Stimulated activated CD8-positive, alpha-beta memory T cell treated with anti-CD3 and anti-CD28 coated beads, Interleukin-7, amount 100 ng/mL, for 1 hour (primary cell): ENCODE measurements at regions not wholly inside any gene's neighbourhood (a gene's known extent, or its start where the extent isn't known, plus 50 kb on each side); places are given as distances from the start of the nearest gene placed in this dataset.

ENCODE experiments used
- DNase-seq, 2 donors: peaks; one replicate each; pipeline ENCODE4 v3.0.0-alpha.2; 2020; ENCODE audit warnings: low read depth in 2 of 2

GRCh38 chr6:141313986-141314385 is 818.7 kb upstream of the GJE1 start:
- DNase-seq = no peak

DNA sequence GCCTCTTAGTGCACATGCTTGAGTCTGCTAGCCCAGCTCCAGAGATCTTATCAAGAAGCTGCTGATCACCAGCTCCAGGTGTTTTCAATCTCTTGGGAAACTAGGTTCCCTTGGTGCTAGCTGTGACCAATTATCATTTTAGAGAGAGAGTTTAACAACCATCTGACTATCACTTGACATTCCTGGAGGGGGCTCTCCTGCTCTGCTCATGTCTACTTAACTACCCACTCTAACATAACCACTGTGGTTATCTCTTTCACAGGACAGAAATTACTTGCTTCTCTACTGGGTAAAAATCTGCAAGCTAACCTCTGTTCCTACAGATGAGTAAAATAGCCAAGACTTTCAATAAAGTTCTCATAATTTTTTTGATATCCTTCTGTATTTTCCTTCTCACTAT is 823.4 kb upstream of the GJE1 start:
- no peak for DNase-seq

DNA sequence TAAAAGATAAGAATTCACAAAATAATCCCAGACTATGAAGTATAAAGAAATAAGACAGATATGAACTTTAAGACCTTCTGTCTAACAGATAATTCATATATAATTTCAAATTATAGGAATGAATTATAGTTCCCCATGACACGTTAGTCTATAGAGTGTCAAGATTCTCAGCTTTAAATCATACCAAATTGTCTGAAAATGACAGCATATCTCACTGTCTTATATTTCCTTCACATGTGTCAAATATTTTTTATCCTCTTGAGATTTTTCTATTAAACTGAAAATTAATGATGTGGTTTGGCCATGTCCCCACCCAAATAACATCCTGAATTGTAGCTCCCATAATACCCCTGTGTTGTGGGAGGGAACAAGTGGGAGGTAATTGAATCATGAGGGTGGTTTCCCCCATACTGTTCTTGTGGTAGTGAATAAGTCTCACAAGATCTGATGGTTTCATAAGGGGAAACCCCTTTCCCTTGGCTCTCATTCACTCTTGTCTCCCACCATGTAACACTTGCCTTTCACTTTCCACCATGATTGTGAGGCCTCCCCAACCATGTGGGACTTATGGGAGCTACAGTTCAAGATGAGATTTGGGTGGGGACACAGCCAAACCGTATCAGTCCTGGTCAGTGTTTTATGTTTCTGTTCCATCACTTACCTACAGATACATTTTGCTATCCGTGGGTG is 825.3 kb upstream of the GJE1 start:
- DNase-seq = no peak

GRCh38 chr6:141303907-141304306 is 828.8 kb upstream of the GJE1 start:
- no peak for DNase-seq

GRCh38 chr6:141301779-141302178 is 830.9 kb upstream of the GJE1 start:
- DNase-seq = no peak

DNA sequence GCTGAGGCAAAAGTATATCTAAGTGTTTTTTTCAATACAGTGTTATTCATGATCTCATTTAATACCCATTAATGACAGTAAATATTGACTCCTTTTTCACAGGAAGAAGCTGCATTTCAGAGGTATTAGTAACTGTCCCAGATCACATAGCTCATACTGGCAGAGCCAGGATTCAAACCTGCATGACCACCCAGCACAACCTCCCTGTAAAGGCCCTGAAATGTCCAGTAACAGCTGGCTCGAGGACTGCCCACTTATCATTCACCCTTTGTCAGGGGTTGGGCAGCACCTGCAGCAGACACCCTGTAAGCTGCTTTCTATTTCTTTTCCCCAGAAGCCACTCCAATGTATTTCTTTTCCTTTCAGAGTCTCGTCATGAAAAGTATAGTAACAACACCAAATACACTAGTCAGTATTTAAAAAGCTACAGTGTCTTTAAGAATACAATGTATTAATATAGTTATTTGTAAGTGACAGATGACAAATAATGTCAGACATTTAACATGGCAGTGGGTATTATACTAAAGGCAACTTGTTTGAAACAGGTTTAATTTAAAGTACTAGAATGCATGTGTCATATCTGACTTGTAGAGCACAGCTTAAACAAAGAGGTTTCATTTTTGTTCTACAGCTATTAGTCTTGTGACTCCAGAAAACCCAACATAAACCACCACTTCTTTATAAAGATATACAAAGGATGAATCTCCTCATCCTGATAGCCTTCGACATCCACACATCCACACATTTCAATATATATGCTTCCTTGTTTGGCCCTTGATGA is 841.6 kb upstream of the GJE1 start:
- no peak for DNase-seq

- DNase-seq = no peak
Measured at GRCh38 chr6:141288947-141289346, 843.8 kb upstream of the GJE1 start.

GRCh38 chr6:141282263-141282662 is 850.5 kb upstream of the GJE1 start:
- DNase-seq = no peak

- DNase-seq = no peak
Measured at GRCh38 chr6:141269684-141270083, 863.0 kb upstream of the GJE1 start.

DNA sequence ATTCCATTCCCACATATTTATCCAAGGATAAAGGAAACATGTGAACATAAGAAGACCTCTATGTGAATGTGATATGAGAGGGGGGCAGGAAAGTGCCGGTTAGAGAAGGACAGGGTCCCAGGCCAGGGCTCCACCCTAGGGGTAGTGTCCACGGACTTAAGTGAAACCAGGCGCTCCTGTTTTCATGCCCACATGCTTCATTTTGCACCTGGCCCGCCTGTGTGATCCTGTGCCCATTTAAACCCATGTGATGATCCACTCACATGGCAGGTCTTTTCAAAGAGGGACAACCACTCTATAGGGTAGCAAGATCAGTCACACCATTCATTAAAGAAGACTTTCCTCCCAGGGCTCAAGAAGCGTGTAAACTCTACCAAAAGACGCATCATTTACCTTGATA is 865.3 kb upstream of the GJE1 start:
- DNase-seq = no peak

- no peak for DNase-seq
Measured at GRCh38 chr6:141265756-141266623, 866.7 kb upstream of the GJE1 start.

DNA sequence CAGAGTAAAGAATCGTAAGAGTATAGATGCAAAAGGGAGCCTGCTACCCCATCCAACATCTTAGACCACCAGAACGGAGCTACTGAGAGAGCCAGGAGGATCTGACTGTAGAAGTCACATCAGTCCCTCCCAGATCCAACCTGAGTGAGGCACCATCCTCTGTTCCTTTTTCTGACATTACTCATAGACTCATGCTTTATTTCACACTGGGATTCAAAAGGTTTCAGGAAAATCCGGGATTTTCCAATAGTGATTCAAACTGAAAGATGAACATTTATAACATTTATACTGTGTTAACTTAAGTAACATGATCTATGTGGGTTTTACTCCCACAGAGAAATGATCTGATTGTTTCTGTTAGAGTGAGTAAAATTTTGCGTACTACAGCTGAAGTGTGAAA is 868.6 kb upstream of the GJE1 start:
- DNase-seq = no peak

DNA sequence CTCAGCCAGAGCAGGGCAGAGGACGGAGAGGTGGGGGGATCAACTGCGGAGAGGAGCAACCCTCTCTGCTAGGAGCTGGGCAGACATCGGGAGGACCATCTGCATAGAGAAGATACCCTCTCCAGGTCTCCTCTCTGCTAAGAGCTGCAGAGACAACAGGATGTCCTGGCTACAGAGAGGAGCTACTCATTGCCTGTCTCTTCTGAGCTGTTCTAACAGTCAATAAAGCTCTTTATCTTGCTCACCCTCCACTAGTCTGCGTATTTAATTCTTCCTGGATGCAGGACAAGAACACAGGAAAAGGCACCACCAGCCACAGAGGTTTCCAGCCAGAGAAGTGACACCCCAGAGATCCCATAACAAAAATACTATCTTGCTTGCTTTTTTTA is 871.1 kb upstream of the GJE1 start:
- no peak for DNase-seq

- no peak for DNase-seq
Measured at GRCh38 chr6:141261016-141261671, 871.6 kb upstream of the GJE1 start.

- DNase-seq = no peak
Measured at GRCh38 chr6:141260627-141261015, 872.1 kb upstream of the GJE1 start.

DNA sequence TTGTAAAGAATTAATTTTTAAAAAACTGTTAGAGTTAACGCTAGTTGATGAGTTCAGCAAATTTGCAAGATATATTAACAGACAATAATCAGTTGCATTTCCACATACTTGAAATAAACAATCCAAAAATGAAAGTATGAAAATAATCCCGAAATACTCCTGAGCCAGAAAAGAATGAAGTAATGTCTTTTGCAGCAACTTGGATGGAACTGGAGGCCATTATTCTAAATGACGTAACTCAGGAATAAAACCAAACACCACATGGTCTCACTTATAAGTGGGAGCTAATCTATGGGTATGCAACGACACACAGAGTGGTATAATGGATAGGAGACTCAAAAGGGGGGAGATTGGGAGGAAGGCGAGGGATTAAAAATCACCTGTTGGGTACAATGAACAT is 872.9 kb upstream of the GJE1 start:
- DNase-seq = no peak

- no peak for DNase-seq
Measured at GRCh38 chr6:141259091-141259490, 873.6 kb upstream of the GJE1 start.

- DNase-seq = no peak
Measured at GRCh38 chr6:141258516-141258915, 874.2 kb upstream of the GJE1 start.

DNA sequence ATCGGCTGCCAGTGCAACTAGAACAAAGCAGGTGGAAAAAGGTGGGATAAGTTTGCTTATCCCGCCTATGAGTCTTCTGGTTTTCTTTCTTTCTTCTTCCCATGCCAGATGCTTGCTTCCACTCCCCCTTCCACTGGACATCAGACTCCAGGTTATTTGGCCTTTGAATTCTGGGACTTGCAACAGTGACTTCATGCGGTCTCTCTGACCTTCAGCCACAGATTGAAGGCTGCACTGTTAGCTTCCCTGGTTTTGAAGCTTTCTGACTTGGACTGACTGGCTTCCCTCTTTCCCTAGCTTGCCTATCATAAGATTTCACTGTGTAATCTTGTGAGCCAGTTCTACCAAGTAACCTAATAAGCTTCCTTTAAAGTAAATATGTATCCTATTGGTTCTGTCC is 878.4 kb upstream of the GJE1 start:
- no peak for DNase-seq

DNA sequence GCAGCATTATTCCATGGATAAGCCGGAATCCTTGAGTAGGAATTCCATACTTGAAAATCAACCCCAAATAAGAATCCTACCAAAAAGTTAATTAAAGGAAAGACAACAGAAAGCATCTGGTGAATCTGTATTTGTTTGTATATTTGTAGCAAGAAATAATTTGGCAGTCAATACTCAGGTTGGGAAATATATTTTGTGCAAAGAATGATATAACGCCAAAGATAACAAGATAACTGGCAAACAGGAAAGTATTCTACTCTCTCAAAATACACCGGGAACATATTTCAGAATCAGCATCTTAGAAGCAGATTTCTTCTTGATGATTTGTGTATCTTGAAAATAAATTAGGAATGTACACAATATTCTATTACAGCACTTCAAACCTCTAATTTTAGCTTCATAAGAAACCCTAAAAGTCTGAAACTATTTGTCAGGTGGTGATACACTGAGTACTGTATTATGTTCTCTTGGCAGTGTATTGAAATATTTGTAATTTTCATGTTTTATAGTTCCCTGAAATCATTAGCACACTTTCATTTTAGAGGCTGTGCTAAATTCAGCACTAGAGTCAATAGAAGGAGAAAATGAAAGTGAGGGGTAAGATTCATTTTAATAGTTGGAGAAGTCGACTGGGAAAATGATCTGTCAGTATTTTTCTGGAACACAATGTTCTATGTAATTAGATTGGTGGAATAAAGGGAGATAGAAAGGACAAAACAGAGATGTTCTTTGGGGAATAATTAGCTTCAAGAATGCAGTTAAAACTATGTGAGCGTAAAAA is 879.7 kb upstream of the GJE1 start:
- DNase-seq = no peak

GRCh38 chr6:141251286-141251685 is 881.4 kb upstream of the GJE1 start:
- no peak for DNase-seq
